Eye (tissue), 1 donor: ENCODE measurements at regions not wholly inside any gene's neighbourhood (a gene's known extent, or its start where the extent isn't known, plus 50 kb on each side); places are given as distances from the start of the nearest gene placed in this dataset.

ENCODE experiments used
- DNase-seq: peaks from one replicate; pipeline ENCODE4 v3.0.0-alpha.2; 2015

DNA sequence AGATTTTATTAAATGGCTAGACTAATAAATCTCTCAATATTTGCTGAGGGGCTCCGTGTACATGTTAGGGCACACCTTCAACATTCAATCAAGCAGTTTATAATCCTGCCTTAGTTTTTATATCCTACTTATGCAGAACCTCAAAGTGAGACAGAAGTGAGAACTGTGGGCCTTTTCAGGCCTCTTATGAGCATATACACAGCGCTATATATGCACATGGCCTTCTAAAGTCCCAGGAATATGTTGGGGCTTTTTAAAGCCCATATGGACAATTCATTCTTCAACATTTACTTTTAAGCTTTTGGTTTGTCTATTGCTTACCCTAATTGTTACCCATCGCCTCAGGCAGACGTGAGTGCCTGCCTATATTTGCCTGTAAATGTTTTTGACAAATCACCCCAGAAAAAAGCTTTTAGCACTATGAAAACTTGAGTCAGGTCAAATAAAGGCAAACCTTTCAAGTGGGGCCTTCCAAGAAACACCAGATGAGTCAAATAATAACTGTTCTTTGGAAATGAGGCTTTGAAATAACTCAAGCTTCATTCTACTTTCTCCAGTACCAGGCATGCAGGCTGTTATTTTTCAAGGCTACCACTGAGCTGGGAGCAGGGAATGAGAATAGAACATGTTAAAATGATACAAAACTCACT is 58.2 kb downstream of the ESM1 start:
- DNase-seq: no peak

DNA sequence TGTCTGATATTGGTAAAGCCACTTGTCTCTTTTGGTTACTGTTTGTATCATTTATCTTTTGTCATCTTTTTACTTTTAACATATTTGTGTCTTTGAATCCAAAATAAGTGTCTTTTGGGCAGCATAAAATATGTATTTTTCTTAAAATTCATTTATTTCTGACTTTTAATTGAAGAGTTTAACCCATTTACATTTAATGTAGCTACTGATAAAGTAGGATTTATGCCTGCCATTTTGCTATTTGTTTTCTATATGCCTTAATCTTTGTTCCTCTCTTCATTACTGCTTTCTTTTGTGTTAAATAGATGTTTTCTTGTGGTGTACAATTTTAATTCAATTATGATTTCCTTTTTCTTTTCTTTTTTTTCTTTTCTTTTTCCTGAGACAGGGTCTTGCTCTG is 60.9 kb downstream of the ESM1 start:
- DNase-seq: no peak

DNA sequence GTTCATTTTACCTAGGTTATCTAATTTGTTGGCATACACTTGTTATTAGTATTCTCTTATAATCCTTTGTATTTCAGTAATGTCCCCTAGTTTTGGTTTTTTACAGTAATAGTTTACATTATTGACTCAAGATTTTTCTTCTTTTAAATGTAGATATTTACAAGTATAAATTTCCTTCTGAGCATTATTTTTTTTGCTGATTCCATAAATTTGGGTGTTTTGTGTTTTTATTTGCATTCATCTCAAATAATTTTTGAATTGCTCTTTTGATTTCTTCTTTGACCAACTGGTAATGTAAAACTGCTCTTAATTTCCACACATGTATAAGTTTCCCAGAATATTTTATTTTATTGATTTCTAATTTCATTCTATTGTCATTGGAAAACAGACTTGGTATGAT is 68.1 kb downstream of the ESM1 start:
- no peak for DNase-seq

DNA sequence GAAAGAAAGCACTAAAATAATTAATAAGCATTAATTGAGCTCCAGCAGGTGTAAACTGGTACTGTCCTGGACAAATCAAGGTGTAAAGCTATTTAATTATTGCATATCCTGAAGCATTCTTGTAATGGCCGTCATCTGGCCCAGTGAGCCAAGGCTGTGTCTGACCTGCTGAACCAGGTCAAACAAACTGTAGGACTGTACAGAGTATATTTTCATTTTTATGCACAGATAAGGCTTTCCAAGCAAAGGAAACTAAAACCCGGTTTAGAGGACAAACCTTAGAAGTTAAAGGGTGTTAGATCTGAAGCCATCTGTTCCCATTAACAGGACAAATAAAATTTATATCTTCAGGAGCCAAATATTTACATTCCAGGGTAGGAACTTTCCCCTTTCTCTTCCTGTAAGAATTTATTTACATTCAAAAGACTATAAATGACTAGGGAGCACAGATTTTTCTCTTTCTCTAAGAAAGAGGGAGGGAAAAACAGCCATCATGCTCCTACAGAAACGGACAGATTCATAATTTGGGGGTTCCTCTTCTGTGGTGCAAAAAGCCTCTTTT is 69.8 kb downstream of the ESM1 start:
- no peak for DNase-seq

DNA sequence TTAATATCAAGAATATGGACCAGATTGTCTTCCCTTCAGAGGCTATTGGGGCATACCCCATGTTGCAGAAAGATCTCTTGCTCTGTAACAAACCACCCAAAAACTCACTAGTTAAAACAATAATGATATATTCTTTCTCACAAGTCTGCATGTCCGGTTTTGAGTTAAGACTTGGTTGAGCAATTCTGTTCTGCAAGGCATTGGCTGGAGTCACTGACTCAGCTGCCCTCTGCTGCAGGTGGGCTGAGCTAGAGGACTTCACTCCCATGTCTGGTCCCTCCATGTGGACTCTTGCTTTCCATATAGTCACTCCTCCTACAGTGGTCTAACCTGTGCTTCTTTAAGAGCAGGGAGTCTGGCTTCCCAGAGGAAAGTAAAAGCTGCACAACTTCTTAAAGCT is 73.4 kb downstream of the ESM1 start:
- no peak for DNase-seq

DNA sequence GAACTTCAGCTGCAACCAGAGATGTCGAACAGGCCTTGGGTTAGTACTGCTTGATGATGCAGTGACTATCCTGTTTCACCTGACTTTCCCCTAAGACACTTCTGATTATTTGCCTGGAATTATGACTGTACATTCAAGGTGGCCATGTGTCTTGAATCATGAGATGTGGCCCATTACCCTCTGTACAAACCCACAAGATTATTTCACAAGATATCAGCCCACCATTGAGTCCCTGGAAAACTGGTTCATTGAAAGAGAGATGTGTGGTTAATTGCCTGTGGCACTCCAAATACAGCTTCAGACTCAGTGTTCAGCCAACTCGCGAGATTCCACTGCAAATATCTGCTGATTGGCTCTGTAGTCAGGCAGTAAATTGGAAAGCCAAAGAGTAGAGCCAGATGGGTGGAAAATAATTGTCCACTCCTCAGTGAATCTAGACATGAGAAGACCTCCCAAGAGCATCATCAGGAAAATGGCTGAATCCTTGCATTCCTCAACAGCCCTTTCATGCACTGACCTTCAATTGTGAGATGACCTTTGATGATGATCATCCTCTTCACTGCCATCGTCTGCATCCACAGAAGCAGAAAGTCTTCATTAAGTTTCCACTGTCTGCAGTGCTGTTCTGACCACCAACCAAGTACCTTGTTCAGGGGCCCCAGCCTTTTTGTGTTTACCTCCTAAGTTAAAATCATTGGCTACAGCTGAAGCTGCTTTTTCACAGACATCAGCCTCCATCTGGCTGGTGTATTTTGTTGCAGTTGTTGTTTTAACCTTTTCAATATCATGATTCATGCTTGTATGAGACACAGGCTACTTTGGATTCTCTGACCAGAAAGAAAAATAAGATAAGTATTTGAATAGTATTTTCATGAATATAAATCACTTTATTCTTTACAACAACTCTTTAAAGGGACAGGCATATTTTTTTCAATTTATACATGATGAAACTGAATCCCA is 75.2 kb downstream of the ESM1 start:
- DNase-seq: peak; percentile 50

DNA sequence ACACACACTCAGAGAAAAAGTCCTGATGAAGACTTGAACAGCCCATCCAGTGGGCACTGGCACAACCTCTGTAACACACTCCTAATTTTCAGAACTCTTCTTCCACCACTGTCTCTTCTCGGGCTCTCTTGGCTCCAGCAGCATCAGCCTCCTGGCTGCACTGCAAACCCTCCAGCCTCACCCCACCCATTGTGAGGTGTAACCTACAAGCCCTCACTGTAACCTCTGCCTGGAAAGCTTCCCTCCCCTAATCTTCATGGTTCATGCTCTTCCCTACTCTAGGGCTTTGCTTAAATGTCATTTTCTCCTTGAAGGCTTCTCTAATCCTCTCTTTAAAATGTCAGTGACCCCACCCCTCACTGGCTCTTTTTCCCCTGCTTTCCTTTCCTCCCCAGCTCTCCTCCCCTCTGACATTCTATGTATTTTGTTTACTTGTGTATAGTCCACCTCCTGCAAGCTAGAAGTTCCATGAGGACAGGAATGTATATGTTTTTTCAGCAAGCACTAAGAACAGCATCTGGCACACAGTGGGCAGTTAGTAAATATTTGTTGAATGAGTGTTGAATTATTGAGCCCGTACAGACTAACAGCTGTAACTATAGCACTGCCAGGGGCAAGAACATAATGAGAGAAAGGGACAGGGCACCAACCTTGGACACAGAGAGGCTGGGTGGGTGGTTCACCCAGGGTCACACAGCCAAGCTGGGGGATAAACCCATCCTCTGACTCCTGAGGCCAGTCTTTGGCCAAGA is 76.4 kb downstream of the ESM1 start:
- no peak for DNase-seq

DNA sequence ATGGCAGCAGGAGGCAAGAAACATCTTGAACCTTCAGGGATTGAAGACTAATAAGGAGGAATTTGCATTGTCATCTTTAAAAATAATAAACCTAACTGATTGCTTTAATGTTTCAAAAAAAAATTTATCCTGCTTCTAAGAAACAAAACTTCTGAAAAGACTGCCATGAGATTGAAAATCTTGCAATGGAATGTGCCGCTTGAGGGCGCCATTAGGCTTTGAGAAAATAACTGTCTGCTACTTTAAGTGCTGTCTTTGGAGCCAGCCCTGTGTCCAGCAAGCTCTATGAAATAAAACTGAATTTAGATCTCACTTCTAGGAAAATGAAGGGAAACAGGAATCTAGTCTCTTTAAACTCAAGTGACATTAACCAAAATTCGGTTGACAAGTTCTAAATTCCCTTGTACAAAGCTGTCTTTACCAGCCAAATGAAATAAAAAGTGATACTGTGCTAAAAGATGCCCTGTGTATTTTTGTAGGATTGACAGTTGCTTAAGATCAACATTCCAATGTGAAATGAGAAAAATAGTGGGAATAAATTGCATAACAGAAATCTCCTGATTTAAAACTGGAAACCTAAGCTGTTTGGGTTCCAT is 79.4 kb downstream of the ESM1 start:
- DNase-seq: peak; percentile 89

DNA sequence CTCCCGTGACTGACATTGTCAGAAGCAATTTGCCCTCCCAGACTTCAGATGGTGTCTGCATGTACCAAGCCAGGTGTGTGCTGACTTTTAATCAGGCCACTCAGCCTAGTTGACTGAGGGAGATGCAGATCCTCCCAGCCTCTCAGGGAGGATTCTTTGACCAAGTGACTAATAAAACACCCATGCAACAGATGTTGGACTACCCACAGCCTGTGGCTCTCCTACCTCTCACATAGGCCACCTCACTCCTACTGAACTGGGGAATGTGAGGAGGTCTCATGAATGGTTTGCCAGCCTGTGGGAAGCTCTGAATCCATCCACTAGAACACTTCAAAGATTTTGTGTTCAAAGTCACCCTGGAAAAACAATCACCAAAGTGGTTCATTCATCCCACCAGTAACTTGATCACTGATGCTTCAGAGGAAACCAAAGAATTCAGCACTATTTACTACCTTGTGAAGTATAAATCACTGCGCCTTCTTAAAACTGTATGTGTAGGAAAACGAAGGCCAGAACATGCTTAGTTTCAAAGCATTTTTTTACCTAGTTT is 80.1 kb downstream of the ESM1 start:
- no peak for DNase-seq

DNA sequence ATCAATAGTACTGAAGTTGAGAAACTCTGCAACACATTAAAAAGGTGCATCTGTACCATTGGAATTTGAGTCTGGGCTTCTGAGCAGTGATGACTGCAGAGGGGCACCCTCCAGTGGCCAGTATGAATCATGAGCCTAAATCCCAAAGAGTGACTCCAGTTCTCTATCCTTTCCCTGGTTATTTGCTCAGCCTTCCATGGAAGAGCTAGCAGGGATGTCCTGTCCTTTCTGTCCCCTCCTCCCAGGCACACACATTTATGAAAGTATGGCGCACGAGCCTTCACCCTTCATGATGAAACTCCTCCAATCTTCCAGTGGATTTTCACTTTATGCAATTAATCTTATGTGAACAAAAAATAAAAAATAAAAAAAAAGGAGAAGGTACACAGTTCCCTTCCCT is 81.0 kb downstream of the ESM1 start:
- DNase-seq: no peak

DNA sequence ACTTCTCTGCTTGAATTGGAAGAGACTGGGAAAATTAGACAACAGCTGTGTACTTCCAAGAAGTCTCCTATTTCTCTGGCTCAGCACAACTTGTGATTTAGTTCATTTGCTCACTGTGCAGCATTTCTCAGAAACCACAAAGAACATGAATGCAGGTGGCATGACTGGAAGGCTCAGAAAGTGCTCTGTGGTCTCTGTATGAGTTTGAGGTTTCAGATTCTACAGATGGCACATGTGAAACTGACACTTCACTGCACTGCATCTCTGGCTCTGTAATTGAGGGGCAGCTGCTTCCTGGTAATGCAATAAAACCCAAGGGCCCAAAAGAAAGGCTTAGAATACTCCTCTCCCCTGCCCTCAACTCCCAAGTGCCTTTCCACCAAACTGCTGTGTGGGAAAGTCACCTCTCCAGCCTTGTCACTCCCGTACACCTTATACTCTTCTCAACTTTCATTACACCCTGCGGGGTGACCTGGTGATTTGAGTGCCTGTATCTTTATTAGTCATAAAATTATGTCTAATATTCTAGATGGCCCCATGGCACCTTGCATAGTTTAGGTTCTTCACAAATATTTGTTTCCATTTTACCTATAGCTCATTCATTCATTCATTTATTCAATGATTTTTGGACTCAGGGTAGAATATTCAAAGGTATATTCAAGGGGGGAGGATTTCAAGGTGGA is 82.5 kb downstream of the ESM1 start:
- DNase-seq: peak; percentile 49

DNA sequence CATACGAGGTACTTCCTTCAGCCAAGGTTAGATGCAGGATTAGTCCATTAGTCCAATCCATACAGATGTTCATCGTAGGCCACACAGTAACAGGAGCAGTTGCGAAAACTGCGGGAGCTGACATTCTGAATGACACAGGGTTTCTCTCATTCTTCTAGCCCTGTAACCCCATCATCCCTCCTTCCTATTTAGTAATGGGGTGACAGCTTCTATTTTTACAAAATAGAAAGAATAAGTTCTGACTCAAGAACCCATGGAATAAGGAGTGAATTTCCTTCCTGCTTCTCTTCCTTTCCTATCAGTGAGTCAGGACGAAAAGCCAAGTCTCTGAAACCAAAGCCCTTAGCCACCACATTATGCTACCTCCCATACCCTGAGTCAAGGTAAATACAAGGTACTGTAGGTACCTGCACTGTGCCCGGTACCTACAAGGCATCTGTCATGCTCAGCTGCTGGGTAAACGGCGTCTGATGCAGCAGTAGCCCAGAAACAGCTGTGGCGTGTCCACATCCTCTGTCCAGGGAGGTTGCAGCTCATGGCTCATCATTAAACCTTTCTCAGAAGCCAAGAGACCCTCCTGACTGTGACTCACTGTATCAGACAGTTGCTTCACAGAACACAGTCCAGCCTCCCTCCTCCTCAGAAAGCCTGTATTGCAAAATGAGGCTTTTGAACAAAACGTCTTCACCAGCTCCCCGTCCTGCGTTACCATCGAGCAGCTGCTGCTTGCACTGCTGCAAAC is 84.2 kb downstream of the ESM1 start:
- no peak for DNase-seq

DNA sequence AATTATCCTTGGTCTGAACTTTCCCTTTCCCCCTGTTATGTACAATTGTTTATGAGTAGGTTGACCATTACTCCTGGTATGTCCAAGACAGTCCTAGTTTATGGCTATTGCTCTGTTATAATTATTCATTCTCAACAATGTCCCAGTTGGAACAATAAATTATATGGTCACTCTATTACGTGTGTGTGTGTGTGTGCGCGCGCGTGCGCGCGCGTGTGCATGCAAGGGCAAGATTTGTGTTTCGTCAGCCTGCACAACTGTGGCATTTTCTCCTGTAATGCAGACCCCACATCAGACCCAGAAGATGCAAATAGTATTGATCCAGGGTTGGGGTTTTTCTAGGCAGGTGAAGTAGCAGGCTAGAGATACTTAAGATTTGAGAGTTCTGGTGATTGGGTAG is 88.4 kb downstream of the ESM1 start:
- DNase-seq: no peak

DNA sequence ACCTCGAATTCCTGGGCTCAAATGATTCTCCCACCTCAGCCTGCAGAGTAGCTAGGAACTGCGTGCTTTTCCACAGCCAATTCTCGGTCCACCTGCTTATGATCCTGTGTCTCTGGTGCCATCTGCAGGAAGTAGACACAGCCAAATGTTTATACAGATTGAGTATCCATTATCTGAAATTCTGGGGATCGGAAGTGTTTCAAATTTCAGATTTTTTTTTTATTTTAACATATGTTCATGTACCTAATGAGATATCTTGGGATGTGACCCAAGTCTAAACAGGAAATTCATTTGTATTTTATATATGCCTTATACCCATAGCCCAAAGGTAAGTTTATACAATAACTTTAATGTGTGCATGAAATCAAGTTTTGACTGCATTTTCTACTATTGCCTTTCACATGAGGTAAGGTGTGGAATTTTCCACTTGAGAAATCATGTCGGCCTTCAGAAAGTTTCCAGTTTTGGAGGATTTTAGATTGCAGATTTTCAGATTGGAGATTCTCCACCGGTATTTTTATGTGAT is 89.5 kb downstream of the ESM1 start:
- DNase-seq: peak; percentile 84

DNA sequence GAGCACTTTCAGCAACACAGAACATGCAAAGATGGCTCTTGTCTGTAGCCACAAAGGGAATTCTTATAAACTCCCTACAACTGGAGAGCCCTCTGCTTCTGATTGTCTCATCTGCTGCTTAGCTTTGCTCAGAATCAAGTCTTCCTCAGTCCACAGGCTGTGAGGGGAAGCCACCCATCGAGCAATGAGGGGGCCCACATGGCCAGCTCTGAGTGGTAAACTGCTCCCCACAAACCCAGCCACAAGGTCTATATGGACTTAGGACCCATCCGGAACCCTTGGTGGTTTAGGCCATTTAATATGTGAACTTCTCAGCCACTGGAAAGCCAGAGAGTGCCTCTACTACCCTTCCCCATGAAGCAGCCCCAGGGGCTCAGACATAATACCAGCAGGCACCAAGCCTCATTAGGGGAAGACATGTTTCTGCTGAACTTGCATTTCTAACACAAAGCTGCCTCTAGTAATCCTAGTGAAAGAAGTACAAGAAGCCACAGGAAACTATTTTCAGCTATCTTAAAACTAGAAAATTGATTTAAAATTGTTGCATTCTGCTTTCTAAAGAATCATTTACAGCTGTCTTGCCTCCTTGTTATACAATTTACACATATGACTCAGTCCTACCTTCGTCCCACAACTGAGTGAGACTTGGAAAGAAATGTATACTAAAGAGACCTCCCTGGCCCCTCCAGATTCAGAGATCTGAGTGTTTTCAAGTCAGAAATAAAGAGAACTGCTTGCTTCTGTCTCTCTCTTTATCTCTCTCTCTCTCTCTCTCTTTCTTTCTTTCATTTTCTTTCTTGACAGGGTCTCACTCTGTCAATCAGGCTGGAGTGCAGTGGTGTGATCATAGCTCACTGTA is 90.2 kb downstream of the ESM1 start:
- DNase-seq: no peak

DNA sequence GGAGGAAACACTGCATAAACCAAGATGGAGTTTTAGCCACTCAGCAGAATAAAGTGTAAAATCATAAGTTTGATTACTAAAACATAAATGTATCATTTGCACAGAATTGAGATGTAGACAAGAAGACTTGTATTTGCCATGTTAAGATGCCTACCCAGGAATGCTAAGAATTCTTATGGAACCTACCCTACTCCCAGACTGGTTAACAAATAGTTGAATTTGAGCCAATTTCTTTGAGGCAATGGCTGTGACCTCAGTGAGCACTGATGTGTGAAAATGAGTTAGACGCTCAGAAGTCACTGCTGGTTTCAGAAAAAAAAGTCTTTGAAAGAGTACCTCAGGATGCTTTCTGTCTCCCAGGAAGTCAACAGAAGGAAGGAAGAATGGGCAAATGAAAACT is 95.6 kb downstream of the ESM1 start:
- peak; percentile 70 for DNase-seq

DNA sequence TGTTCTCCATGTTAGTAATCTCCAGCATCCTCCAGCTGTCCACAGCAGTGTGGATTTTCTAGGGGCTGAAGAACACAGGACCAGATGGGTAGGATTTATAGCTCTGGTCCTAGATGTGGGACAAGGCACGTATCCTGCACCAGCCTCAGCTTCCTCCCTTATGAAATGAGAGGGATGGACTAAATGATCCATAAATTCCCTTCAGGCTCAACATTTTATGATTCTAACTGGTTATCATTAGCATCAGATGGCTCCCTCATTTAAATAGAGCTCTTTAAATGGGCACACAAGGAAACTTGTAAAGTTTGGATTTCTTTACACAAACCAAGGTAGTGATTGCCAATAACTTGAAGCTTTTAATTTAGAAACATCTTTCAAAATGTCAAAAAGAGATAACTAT is 97.7 kb downstream of the ESM1 start:
- no peak for DNase-seq

DNA sequence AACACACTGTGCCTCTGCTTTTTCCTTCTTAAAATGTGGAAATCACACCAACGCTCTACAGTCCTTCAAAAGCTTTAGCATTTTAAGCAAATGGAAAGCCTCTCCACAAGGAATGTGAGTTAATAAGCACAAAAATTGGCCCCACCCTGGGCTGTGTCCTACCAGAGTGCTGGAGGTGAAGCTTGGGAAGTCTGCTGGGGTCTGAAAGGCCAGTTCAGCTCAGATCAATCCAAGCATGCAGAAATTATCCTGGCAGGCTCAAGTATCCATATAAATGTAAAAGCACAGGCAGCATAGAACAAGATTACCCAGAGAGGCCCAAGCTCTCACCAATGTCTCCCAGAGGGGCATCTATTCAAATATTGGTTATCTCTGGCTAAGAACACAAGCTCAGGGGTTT is 98.5 kb downstream of the ESM1 start:
- peak; percentile 80 for DNase-seq

DNA sequence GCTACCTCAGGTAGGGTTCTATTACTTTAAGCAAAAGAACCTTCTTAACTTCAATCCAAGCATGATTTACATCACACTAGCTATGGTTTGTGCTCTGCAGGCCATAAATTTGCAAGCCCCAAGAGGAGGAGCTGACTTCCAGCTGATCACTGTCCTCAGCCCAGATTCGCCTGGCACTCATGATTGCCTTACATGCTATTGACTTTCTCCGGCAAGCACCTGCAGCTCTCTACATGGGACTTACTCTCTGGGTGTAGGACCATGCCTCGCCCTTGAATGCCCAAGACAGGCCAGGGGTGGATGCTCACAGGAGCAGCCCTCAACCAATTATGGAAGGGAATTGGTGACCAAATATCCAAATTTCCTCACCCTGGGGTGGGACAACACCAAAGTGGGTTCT is 99.8 kb downstream of the ESM1 start:
- no peak for DNase-seq

DNA sequence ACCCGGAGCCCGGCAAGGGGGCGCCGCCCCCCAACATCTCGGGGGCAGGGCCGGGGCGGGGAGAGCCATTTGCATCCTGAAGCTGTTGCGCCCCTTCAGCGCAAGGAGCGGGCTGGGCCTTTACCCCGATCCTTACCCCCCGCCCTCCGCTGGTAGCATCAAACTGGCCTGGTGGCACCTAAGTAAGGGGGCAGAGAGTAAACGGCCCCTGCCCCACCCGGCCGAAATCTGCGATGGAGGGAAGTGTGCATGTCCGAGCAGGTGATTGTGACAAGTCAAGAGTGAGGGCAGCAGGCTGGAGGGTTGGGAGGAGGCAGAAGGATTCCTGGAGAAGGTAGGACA is 101.2 kb downstream of the ESM1 start:
- DNase-seq: no peak
